H1 (cell line): ENCODE measurements at regions not wholly inside any gene's neighbourhood (a gene's known extent, or its start where the extent isn't known, plus 50 kb on each side); places are given as distances from the start of the nearest gene placed in this dataset.

Source experiments
- CTCF ChIA-PET: fragments of 300-600 bp; sonication (Branson Sonifier 250); formaldehyde crosslinking; loops from one replicate; lab custom pipeline; 2021; ENCODE audit not compliant: partially characterized antibody; lab: Charles Lee
- POLR2A ChIA-PET: fragments of 300-600 bp; sonication (Branson Sonifier 250); formaldehyde crosslinking; loops from one replicate; lab custom pipeline; 2021; ENCODE audit warnings: inconsistent platforms; ENCODE audit not compliant: partially characterized antibody; lab: Charles Lee
- DNase-seq, 2 experiments: peaks; one replicate each; pipeline versions ENCODE4 v3.0.0 to v3.0.0-alpha.2; 2010 to 2022; ENCODE audit warnings: low spot score in 2 of 2, low read depth in 1 of 2, mixed read lengths in 1 of 2
- FAIRE-seq: peaks from 2 replicates; lab custom pipeline; 2011; peaks lifted over from hg19 to GRCh38; lab: Jason Lieb, UNC
- H2AFZ ChIP-seq: 2 replicates; pipeline ENCODE4 v1.8.1; 2012; ENCODE audit warnings: low read length, inconsistent platforms
- H2AK5ac ChIP-seq: 2 replicates; pipeline ENCODE4 v1.6.1; 2013; ENCODE audit warnings: low read depth, low read length
- H2BK120ac ChIP-seq: replicated peaks from 2 replicates; pipeline ENCODE3; 2013; ENCODE audit warnings: low read depth, low read length, inconsistent platforms
- H2BK12ac ChIP-seq: 2 replicates; pipeline ENCODE4 v1.6.1; 2013; ENCODE audit warnings: low read depth, low read length
- H2BK15ac ChIP-seq: 2 replicates; pipeline ENCODE4 v1.6.1; 2013; ENCODE audit warnings: low read length
- H2BK20ac ChIP-seq: 2 replicates; pipeline ENCODE4 v1.6.1; 2013; ENCODE audit warnings: low read length
- H2BK5ac ChIP-seq: 2 replicates; pipeline ENCODE4 v1.6.1; 2013; ENCODE audit warnings: low read depth, low read length
- H3K14ac ChIP-seq: 2 replicates; pipeline ENCODE4 v1.6.1; 2013; ENCODE audit warnings: inconsistent platforms; ENCODE audit not compliant: insufficient read length
- H3K18ac ChIP-seq: 2 replicates; pipeline ENCODE4 v1.6.1; 2013; ENCODE audit warnings: low read length; ENCODE audit errors: extremely low read depth
- H3K23ac ChIP-seq: 2 replicates; pipeline ENCODE4 v1.6.1; 2013; ENCODE audit warnings: inconsistent platforms; ENCODE audit not compliant: insufficient read length
- H3K23me2 ChIP-seq: 2 replicates; pipeline ENCODE4 v1.6.1; 2013; ENCODE audit warnings: low read depth, low read length
- H3K27ac ChIP-seq: 2 replicates; pipeline ENCODE4 v1.6.1; 2011; ENCODE audit warnings: low read depth, low read length, inconsistent platforms
- H3K27me3 ChIP-seq, 4 experiments: replicated peaks in 1 of 4; 1 replicate in 1 of 4; 2 replicates in 3 of 4; pipeline versions ENCODE4 v1.6.1 to v1.8.1; 2011 to 2013; ENCODE audit warnings: low read length in 3 of 4, mild to moderate bottlenecking in 3 of 4, inconsistent platforms in 2 of 4, mixed read lengths in 2 of 4, moderate library complexity in 1 of 4; ENCODE audit not compliant: control insufficient read depth in 3 of 4, insufficient read depth in 3 of 4; ENCODE audit errors: extremely low read depth in 1 of 4
- H3K36me3 ChIP-seq, 4 experiments: 2 replicates each; pipeline versions ENCODE4 v1.6.1 to v1.8.1; 2011 to 2013; ENCODE audit warnings: mild to moderate bottlenecking in 4 of 4, low read length in 3 of 4, moderate library complexity in 2 of 4, control low read depth in 1 of 4, inconsistent platforms in 1 of 4; ENCODE audit not compliant: insufficient read depth in 4 of 4, control insufficient read depth in 2 of 4
- H3K4ac ChIP-seq: replicated peaks from 2 replicates; pipeline ENCODE3; 2013; ENCODE audit warnings: low read length, low read depth, mixed read lengths, inconsistent platforms; ENCODE audit not compliant: insufficient read length
- H3K4me1 ChIP-seq, 4 experiments: replicated peaks in 1 of 4; 1 replicate in 1 of 4; 2 replicates in 3 of 4; pipeline versions ENCODE4 v1.6.1 to v1.8.1; 2011 to 2013; ENCODE audit warnings: low read length in 3 of 4, inconsistent platforms in 2 of 4, mixed read lengths in 1 of 4; ENCODE audit not compliant: insufficient read depth in 4 of 4, control insufficient read depth in 3 of 4
- H3K4me2 ChIP-seq, 2 experiments: 2 replicates each; pipeline versions ENCODE4 v1.6.1 to v1.8.1; 2011 to 2013; ENCODE audit warnings: low read depth in 2 of 2, low read length in 2 of 2, control low read depth in 1 of 2, inconsistent platforms in 1 of 2, mild to moderate bottlenecking in 1 of 2; ENCODE audit not compliant: insufficient read depth in 1 of 2
- H3K4me3 ChIP-seq, 4 experiments: fragments of 200-600, 300-600 bp in 1 of 4; sonication (generic), shearing (Covaris generic), sonication (Bioruptor Twin) in 1 of 4; 2 replicates each; pipeline versions ENCODE4 v1.5.1 to v1.8.1; 2011 to 2016; ENCODE audit warnings: low read length in 4 of 4, low read depth in 3 of 4, control low read depth in 2 of 4, inconsistent platforms in 2 of 4, mild to moderate bottlenecking in 2 of 4, mixed read lengths in 1 of 4, moderate library complexity in 1 of 4; ENCODE audit not compliant: insufficient read depth in 2 of 4; ENCODE audit errors: extremely low read depth in 1 of 4
- H3K56ac ChIP-seq: replicated peaks from 2 replicates; pipeline ENCODE3; 2013; ENCODE audit warnings: low read depth, mild to moderate bottlenecking, mixed read lengths, low read length, inconsistent platforms; ENCODE audit not compliant: insufficient read length
- H3K79me1 ChIP-seq: 2 replicates; pipeline ENCODE4 v1.6.1; 2013; ENCODE audit warnings: low read depth, low read length, control low read depth
- H3K79me2 ChIP-seq, 2 experiments: 2 replicates each; pipeline versions ENCODE4 v1.6.1 to v1.8.1; 2012 to 2013; ENCODE audit warnings: low read length in 2 of 2, mild to moderate bottlenecking in 2 of 2, inconsistent platforms in 1 of 2; ENCODE audit not compliant: insufficient read depth in 2 of 2, control insufficient read depth in 1 of 2
- H3K9ac ChIP-seq, 4 experiments: replicated peaks in 1 of 4; 1 replicate in 1 of 4; 2 replicates in 3 of 4; pipeline versions ENCODE4 v1.6.1 to v1.8.1; 2011 to 2013; ENCODE audit warnings: low read depth in 3 of 4, low read length in 3 of 4, control low read depth in 2 of 4, mild to moderate bottlenecking in 2 of 4, moderate library complexity in 2 of 4, inconsistent platforms in 1 of 4; ENCODE audit errors: extremely low read depth in 1 of 4
- H3K9me3 ChIP-seq, 2 experiments: 2 replicates each; pipeline versions ENCODE4 v1.6.1 to v1.8.1; 2012 to 2013; ENCODE audit warnings: mild to moderate bottlenecking in 2 of 2, moderate library complexity in 2 of 2, control low read depth in 1 of 2, inconsistent platforms in 1 of 2, low read depth in 1 of 2, low read length in 1 of 2, mixed read lengths in 1 of 2; ENCODE audit not compliant: insufficient read depth in 2 of 2
- H4K20me1 ChIP-seq, 2 experiments: replicated peaks in 1 of 2; 2 replicates each; pipeline versions ENCODE3 to v1.8.1; 2011 to 2013; ENCODE audit warnings: inconsistent platforms in 2 of 2, low read length in 2 of 2, mild to moderate bottlenecking in 1 of 2; ENCODE audit not compliant: insufficient read depth in 2 of 2, control insufficient read depth in 1 of 2
- H4K5ac ChIP-seq: 2 replicates; pipeline ENCODE4 v1.6.1; 2013; ENCODE audit warnings: low read length, low read depth, mixed read lengths, inconsistent platforms; ENCODE audit not compliant: insufficient read length
- H4K8ac ChIP-seq: 2 replicates; pipeline ENCODE4 v1.8.0; 2013; ENCODE audit warnings: mild to moderate bottlenecking, moderate library complexity, low read length, inconsistent platforms; ENCODE audit not compliant: insufficient read depth; ENCODE audit errors: extremely low read depth
- H4K91ac ChIP-seq: replicated peaks from 2 replicates; pipeline ENCODE3; 2013; ENCODE audit warnings: low read length, mixed read lengths, inconsistent platforms; ENCODE audit not compliant: insufficient read length
- CHD1 ChIP-seq: IDR thresholded peaks from 2 replicates; pipeline ENCODE4 v1.6.1; 2012; ENCODE audit warnings: low read depth, low read length, improper control_type of control experiment
- CHD2 ChIP-seq: IDR thresholded peaks from 2 replicates; pipeline ENCODE4 v1.6.1; 2012; ENCODE audit warnings: low read length, improper control_type of control experiment
- CREB1 ChIP-seq: IDR thresholded peaks from 2 replicates; pipeline ENCODE4 v1.6.1; 2012; ENCODE audit warnings: inconsistent platforms
- GTF2F1 ChIP-seq: IDR thresholded peaks from 2 replicates; pipeline ENCODE4 v1.6.1; 2012; ENCODE audit warnings: low read depth, low read length, improper control_type of control experiment, borderline replicate concordance
- RFX5 ChIP-seq: IDR thresholded peaks from 2 replicates; pipeline ENCODE4 v1.6.1; 2011; ENCODE audit warnings: low read depth, low read length, improper control_type of control experiment, borderline replicate concordance
- RXRA ChIP-seq: IDR thresholded peaks from 2 replicates; pipeline ENCODE4 v1.6.1; 2011; ENCODE audit warnings: low read depth, mild to moderate bottlenecking, low read length, moderate library complexity; ENCODE audit not compliant: insufficient read depth
- SIN3A ChIP-seq, 2 experiments: IDR thresholded peaks in 1 of 2; conservative IDR thresholded peaks in 1 of 2; 2 replicates each; pipeline ENCODE4 v1.6.1; 2011 to 2012; ENCODE audit warnings: low read length in 2 of 2, improper control_type of control experiment in 1 of 2, low read depth in 1 of 2, mild to moderate bottlenecking in 1 of 2
- SIRT6 ChIP-seq: IDR thresholded peaks from one replicate; pipeline ENCODE4 v1.7.1; 2012; ENCODE audit warnings: low read length, inconsistent platforms
- SP1 ChIP-seq: IDR thresholded peaks from 2 replicates; pipeline ENCODE4 v1.6.1; 2011; ENCODE audit warnings: low read depth, low read length
- SRF ChIP-seq: IDR thresholded peaks from 2 replicates; pipeline ENCODE4 v1.6.1; 2011; ENCODE audit warnings: mild to moderate bottlenecking, low read depth, low read length, moderate library complexity
- WGBS, 2 experiments: shearing (Covaris generic) in 1 of 2; methylation state at CpG; one replicate each; pipeline versions ENCODE4 v1.1.6 to v1.1.7; 2013 to 2015; ENCODE audit warnings: low lambda C conversion rate in 2 of 2, mixed read lengths in 2 of 2, inconsistent platforms in 1 of 2, low coverage in 1 of 2, missing lambda C conversion rate in 1 of 2; ENCODE audit not compliant: insufficient replicate concordance in 2 of 2, insufficient coverage in 1 of 2, insufficient read length in 1 of 2; ENCODE audit errors: extremely low coverage in 1 of 2, missing lambda C conversion rate in 1 of 2; 5-methylcytosine and 5-hydroxymethylcytosine counted together
- TF ChIP-seq, protein P1 (sequence below): IDR thresholded peaks from 2 replicates; pipeline ENCODE4 v1.6.1; 2011; ENCODE audit warnings: low read length, improper control_type of control experiment

DNA sequence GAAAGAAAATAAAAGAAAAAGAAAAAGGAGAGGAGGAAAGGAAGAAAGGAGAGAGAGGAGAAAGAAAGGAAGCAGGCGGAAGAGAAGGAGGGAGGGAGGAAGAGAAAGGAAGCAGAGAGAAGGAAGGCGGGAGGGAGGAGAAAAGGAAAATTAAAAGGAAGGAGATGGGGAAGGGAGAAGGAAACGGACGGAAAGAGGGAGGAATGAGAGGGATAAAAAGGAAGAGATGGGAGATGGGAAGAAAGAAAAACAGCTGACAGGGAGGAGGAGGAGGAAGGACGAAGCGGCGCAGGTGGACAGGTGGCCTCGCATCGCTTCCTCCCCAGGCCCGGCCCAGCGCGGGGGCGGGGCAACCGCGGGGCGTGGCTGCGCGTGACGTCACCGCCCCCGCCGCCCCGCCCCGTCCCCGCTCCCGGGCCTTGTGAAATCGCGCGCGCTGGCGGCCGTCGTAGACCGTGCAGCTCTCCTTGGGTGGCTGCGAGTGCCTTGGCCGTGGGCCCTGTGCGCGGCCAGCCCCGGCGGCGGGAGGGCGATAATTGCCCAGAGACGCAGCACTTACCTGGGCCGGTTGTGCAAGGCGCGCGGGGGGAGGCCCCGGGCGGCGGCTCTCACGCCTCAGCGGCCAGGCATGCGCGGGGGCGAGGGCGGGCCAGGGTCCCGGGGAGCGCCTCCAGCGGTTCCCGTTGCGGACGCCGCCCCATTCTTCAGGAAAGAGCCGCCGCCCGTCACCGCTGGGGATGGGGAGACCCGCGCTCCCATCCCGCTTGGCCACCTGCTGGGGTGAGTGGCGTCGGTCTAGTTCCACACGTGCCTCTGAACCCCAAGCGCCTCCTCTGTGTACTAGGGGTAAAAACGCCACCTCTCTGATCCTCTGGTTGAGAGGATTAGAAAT, 49.6 kb upstream of the FOXE1 start:
- no peak overlapping the region for H2BK20ac ChIP-seq
- H3K36me3 ChIP-seq = no peaks in the 10 kb centered on the region
- H3K27ac ChIP-seq = peak overlapping the region; percentile 47; the same call in 1 of the 2 replicates
- no peaks in the 10 kb centered on the region for H4K20me1 ChIP-seq
- ChIA-PET CTCF (interaction anchor here (0.8 kb wide), 1 partner anchor 84 kb away, joined by 3 read pairs; no protein-coding TSS in a partner anchor), POLR2A (no interaction called here)
- H3K9me3 ChIP-seq = no peaks in the 10 kb centered on the region
- no peak overlapping the region for H3K23ac ChIP-seq
- peak overlapping the region; percentile 75; the same call in 1 of the 2 replicates for H2BK5ac ChIP-seq
- peaks cover 0 to 5% (median under 1%) of the 10 kb centered on the region in 4 experiments; a peak in 3 of 7 replicates for H3K4me1 ChIP-seq
- H2AFZ ChIP-seq = peak overlapping the region; percentile 98
- H4K91ac ChIP-seq = peak overlapping the region; percentile 70
- peak overlapping the region; percentile 81 for H2BK12ac ChIP-seq
- H3K9ac ChIP-seq = peak overlapping the region in 2 of 4 experiments; percentile 31 to 61; a peak in 2 of 7 replicates
- H4K5ac ChIP-seq = peak overlapping the region; percentile 31
- no peak overlapping the region for H3K14ac ChIP-seq
- peak overlapping the region; percentile 76; the same call in 1 of the 2 replicates for H4K8ac ChIP-seq
- H3K27me3 ChIP-seq = peaks cover 0 to 8% (median 5%) of the 10 kb centered on the region in 4 experiments; a peak in 3 of 7 replicates
- no peaks in the 10 kb centered on the region for H3K79me1 ChIP-seq
- FAIRE-seq (no peak), DNase-seq (peak in 1 of 2 experiments; percentile 84)
- peak overlapping the region; percentile 60 to 82 for H3K4me2 ChIP-seq
- H3K4ac ChIP-seq = no peak overlapping the region
- H2AK5ac ChIP-seq = no peak overlapping the region
- peaks cover 7% of the 10 kb centered on the region for H3K23me2 ChIP-seq
- H3K79me2 ChIP-seq = no peaks in the 10 kb centered on the region
- H3K18ac ChIP-seq = peak overlapping the region; percentile 97
- no peak overlapping the region for H2BK120ac ChIP-seq
- H3K4me3 ChIP-seq = peak overlapping the region; percentile 40 to 79 (median 51)
- no peak overlapping the region for H3K56ac ChIP-seq
- H2BK15ac ChIP-seq = peak overlapping the region; percentile 76; the same call in 1 of the 2 replicates
- WGBS, 2 experiments = 1 to 100% methylated on average over 2 to 58 of the region's 75 CpGs
- no peak for TF ChIP-seq SIRT6
- TF ChIP-seq RXRA = no peak
- TF ChIP-seq GTF2F1 = no peak
- TF ChIP-seq CHD2 = no peak
- TF ChIP-seq RFX5 = no peak
- TF ChIP-seq SP1 = 0 out of 2 replicates have a peak, but pooled peaks have one; percentile 8
- no peak for TF ChIP-seq SRF
- TF ChIP-seq, protein P1, sequence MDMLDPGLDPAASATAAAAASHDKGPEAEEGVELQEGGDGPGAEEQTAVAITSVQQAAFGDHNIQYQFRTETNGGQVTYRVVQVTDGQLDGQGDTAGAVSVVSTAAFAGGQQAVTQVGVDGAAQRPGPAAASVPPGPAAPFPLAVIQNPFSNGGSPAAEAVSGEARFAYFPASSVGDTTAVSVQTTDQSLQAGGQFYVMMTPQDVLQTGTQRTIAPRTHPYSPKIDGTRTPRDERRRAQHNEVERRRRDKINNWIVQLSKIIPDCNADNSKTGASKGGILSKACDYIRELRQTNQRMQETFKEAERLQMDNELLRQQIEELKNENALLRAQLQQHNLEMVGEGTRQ = 0 out of 2 replicates have a peak, but pooled peaks have one; percentile 9
- TF ChIP-seq CREB1 = peak; percentile 81
- TF ChIP-seq CHD1 = no peak
- TF ChIP-seq SIN3A (conservative IDR thresholded peaks at IDR 0.05 in 1 of 2, IDR thresholded peaks at IDR 0.05 in 1 of 2; ENCODE audit: low read depth in 1 of 2, low read length in 2 of 2) = peak in 1 of 2 experiments; percentile 48; a peak in 1 of 4 replicates
